Ramos (cell line): ENCODE measurements at regions not wholly inside any gene's neighbourhood (a gene's known extent, or its start where the extent isn't known, plus 50 kb on each side); places are given as distances from the start of the nearest gene placed in this dataset.

Experiments used
- in situ Hi-C: fragments of 300-500 bp; cut with MboI; formaldehyde crosslinking; loops from one replicate; pipeline ENCODE4 v1.14.3; 2022; ENCODE audit warnings: low sequenced_read_pairs; ENCODE audit not compliant: unreplicated experiment

GRCh38 chr3:195001261-195001660, 269.7 kb downstream of the XXYLT1 start:
- in situ Hi-C loops = loop anchor here (5.0 kb wide), 1 partner anchor 266 kb away; no protein-coding TSS in a partner anchor

DNA sequence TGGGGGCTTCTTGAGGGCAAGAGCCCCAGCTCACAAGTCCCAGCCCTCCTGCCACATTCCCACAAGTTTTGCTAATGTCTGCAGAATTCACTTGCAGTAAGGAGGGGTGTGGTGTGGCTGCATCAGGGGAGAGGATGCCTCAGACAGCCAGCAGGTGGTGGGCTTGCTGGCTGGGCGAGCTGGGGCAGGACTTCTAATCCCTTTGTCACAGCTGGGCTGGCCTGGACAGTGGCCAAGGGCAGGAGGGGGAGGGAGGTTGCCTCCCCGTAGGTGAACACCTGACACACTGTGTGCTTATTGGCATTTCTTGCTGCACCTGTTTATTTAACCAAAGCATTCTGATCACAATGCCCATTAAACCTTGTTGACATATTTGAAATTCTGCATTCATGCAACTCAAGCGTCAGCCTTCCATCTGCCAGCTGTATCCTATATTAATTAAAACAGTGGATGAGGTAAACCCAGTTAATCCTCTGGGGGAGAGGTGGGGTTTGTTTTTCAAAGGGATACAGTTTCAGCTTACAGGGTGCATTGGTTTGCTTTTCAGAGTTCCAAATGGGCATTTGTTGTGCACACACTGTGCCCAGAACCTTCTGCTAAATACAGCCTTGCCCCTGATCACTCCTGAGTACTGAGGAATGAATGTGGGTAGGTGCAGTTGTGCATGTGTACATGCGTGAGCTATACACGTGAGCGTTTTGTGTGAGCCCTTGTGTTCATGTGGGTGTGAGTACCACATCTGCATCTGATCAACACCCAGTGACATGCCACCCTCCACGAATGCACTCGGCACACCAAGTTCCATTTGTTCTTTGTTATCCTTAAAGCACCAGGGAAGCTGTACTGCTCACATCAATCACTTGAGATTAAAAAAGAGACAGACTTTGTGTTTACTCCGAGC, 268.7 kb downstream of the XXYLT1 start:
- in situ Hi-C loops = loop anchor here (5.0 kb wide), 1 partner anchor 265 kb away; no protein-coding TSS in a partner anchor

DNA sequence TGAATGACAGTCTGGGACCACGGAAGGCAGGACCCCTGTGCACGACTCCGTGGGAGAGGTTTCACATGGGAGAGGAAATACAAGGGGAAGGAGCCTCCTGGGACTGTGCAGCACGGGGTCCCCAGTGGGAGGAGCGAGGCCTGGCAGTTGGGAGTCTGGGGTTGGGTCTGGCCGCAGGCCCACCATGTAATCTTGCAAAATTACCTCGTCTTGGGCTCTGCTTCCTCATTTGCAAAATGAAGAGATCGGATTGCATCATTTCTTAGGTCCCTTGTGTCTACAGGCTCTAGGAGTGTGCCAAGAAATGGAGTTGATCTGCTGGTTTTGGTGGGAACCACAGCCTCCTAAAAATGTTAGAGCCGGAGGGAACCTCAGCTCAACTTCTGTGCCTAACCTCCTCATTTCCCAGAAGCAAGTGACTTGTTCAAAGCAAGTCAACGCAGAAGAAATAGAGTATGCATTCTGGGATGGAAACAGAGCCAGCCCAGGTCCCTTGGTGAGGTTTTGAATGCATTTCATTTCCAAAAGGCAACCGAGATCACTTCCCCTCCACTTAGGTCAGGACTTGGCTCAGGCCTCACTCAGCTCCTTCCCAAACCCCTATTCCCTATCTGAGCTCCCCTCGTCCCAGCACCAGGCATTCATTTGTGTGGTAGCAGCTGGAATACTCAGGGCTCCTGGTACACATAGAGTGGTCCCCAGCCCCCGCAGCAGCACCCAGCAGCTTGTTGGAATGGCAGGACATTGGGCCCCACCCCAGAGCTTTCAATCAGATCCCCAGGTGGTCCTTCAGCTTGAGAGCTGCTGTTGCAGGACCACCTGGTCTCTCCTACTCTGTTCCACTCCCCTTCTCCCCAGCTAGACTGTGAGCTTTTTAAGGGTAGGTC, 267.7 kb downstream of the XXYLT1 start:
- in situ Hi-C loops = loop anchor here (5.0 kb wide), 1 partner anchor 264 kb away; no protein-coding TSS in a partner anchor

DNA sequence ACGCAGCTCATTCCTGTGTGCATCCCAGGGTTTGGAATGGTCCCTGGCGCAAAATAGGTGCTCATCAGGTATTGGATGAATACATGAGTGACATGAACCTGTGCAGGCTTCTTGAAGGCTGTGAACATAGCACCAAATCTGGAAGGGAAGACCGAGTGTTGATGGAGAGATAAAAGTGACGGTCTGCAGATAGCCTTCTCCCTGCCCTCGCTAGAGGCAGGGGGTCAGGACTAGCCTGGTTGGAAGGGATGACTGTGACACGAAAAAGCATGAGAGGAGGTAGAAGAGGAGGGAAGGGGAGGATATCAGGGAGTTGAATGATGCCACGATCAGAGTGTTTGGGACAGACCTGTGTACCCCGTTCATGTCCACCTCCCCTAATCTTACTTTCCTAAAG, 267.1 kb downstream of the XXYLT1 start:
- in situ Hi-C loops = loop anchor here (5.0 kb wide), 1 partner anchor 263 kb away; no protein-coding TSS in a partner anchor

GRCh38 chr3:195004512-195005250, 266.3 kb downstream of the XXYLT1 start:
- in situ Hi-C loops = loop anchor here (5.0 kb wide), 1 partner anchor 263 kb away; no protein-coding TSS in a partner anchor

DNA sequence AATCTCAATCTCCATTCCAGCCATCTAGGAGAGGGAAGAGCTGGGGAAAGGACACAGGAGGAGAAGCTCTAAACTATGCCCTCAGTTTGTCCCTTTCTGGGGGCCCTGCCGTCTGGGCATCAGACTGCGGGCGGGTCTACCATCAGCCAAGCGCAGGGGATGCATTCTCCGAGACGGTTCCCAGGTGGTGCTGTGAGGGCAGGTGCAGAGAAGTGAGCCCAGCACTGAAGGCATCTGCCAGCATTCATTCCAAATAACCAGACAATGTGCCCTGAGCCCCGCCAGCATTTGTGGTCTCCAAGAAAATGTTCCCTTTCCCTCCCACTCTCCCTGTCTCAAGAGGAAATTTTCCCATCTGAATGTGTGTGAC, 265.7 kb downstream of the XXYLT1 start:
- in situ Hi-C loops = no loop called here

- in situ Hi-C loops = no loop called here
Observed at GRCh38 chr3:195005759-195006510, 265.0 kb downstream of the XXYLT1 start.

GRCh38 chr3:195007151-195007550, 263.8 kb downstream of the XXYLT1 start:
- in situ Hi-C loops = no loop called here

- in situ Hi-C loops = no loop called here
Observed at GRCh38 chr3:195007766-195008165, 263.2 kb downstream of the XXYLT1 start.

DNA sequence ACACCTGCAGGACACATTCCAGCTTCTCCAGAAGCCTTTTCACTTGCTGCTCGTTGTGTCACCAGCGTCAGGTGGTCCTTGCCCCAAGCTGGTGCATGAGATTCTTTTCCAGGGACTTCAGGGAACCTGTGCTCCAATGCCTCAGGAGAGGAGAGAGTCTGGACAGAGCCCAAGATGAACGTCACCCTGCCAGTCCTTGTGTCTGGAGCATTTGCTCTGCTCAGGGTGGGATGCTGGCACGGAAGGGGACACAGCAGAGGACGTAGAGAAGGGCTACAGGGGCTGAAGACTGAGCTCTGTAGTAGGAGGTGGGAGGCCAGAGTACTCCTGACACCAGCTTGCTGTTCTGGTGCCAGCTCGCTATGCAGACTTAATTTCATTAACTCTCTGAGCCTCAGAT, 262.1 kb downstream of the XXYLT1 start:
- in situ Hi-C loops = no loop called here

GRCh38 chr3:195009616-195010015, 261.3 kb downstream of the XXYLT1 start:
- in situ Hi-C loops = no loop called here

DNA sequence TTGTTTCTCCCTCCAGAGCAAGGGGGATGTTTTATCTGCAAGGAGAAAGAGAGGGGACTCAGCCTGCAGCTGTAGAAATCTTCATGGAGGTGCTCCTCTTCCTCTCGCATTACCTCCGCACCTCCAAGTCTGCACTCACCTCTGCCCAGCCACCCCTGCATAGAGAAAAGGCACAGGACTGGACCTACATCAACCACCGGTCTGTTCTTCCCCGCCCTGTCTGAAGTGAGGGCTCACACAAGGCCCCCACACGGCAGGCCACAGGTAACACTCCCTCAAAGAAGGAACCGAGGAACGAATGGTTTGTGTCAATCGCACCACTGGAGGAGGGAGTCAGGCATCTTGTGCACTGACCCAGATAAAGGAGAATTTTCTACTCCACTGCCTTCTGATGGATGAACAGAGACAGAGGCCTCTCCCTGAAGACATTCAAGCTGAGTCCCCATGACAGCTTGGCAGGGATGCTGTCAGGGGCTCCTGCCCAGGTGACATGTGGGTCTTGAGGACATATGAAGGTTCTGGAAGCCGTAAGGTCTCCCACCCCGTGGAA, 260.3 kb downstream of the XXYLT1 start:
- in situ Hi-C loops = no loop called here

- in situ Hi-C loops = no loop called here
Observed at GRCh38 chr3:195011231-195011834, 259.6 kb downstream of the XXYLT1 start.

GRCh38 chr3:195012100-195012499, 258.9 kb downstream of the XXYLT1 start:
- in situ Hi-C loops = no loop called here

- in situ Hi-C loops = no loop called here
Observed at GRCh38 chr3:195012571-195012970, 258.4 kb downstream of the XXYLT1 start.

DNA sequence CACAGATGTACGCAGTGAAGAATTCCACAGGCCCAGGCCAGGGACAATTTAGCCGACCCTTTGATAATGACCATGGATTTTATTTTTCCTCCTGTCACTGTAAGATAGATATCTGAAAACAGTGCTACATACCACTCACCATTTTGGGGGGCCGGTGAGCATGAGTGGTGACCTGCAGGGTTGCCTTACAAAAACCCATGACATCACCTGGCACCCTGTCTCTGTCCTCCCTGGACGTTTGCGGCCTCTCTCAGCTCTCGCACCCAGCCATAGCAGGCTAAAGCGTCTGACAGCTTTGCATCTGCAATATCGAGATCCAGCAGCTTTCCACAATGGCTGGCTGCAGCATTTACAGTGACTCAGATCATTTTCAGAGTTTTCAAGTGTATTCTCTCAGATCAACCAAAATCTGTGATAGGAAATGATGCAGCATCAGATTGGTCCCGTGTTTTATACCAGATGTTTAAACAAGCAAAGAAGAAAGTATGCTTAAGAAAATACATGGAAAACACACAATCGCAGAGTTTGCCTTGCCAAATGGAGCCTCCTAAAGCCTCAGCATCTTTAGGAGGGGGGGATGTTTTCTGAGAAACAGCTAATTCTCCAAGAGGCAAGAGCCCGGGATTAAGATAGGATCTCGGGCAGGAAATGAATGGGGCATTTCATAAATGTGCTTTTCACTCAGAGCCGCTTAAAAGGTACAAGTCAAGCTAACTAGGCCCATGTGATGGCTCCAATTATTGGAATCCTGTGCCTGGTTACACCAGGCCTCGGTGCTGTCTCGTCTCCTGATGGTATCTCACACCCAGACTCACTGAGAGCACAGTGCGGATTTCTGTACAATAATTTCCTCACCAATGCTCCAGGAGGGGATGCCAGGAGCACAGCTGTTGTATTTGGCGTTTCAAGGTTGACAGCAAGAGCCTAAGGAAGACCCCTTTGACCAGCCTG, 257.3 kb downstream of the XXYLT1 start:
- in situ Hi-C loops = no loop called here

DNA sequence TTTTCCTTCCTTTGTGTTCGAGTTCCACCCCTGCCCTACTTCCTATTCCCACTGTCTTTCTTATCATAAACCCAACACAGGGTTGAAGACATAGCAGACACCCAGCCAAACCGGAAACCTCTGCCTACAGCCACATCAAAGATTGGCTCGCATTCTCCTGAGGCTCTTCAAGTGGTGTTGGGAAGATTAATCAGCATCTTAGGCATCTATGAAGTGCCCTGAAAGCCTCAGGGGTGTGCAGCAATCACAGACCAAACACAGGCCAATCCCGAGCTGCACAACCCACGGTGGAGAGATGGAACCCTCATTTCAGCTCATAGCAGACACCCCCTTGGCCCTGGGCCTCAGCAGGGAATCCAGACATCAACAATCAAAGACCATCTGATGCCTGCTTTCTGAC, 255.9 kb downstream of the XXYLT1 start:
- in situ Hi-C loops = no loop called here

DNA sequence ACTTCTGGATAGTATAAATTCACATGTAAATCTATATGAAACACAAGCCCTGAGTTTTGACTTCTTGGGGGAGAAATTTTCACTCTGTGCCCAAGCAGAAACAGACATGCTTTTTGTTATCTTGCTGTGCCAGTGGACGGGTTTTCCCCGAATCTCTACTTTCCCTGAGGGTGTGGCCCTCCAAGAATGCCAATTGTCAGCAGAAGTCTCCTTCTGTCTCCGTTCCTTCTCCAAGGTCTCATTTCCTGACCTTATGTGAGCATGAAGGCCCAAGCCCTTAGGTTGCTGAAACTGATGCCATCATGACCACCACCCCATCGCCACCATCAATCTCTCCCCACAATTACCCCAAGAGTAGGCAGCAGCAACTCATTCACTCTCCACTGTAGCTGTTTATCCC, 253.8 kb downstream of the XXYLT1 start:
- in situ Hi-C loops = no loop called here
